ENCODE measurements at regions not wholly inside any gene's neighbourhood (a gene's known extent, or its start where the extent isn't known, plus 50 kb on each side); places are given as distances from the start of the nearest gene placed in this dataset.
"Not testable (repeated sequence)": the region's sequence is repeated elsewhere in the genome, so short reads cannot be mapped to it uniquely, and the experiment has no call there.

DNA sequence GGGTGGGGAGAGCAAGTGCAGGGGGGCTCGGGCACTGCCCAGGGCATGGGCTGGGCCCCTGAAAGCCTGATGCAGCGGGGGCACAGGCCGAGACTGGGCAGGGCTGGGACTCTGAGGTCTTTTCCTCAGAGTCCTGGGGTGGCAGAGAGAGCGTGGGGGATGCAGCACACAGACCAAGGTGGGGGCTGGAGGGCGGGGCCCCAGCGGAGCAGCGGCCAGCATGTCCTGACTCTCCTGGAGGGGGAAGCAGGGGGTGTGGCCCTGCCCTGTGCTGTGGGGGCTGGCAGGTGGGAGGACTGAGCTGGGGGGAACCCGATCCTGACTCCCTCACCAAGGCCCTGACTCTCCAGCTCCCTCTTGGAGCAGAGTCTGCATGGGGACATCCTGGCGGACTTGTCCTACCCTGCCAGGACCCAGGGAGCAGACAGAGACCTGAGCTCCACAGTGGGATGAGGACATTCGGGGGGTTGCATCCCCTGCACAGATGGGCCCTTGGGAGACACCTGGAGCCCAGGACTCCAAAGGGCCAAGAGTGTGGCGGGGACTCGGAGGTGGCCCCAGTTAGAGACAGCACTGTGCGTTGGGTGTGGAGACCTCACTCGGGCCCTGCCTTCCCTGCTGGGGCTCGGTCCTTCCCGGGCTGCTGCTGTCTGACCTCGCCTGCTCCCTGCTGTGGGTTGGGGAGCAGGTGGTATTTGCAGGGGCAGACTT is 326.1 kb downstream of the TMEM121 start:
- DNase-seq: no peak

DNA sequence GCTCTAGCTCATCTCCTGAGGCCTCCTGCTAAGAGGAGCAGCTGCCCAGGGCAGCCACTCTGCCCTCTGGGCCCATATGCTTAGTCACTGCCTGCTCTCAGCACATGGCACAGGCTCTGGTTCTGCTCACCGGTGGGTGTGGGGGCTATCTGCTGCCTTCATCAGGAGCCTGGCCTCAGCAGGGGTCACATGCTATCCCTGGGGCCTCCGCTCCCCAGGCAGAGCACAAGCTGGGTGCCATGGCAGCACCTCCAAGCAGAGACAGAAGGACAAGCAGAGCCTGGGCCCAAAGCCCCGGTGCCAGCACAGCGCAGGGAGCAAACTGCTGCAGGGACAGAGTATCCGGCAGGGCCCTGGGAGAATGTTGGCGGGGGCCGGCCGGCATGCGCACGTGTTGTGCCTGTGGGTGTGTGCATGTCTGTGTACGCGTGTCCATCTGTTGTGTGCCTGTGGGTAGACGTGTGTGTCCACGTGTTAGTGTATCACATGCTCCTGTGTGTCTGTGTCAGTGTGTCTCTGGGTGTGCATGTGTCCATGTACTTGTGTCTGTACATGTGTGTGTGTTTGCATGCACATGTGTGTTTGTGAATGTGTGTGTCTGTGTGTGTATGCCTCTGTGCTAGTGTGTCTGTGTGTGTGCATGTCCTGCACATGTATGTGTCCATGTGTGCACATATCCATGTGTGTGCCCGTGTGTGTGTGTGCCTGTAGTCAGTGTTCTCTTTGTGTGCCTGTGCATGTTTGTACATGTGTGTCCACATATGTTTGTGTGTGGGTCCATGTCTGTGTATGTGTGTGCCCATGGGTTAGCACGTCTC is 326.9 kb downstream of the TMEM121 start:
- no peak for DNase-seq

DNA sequence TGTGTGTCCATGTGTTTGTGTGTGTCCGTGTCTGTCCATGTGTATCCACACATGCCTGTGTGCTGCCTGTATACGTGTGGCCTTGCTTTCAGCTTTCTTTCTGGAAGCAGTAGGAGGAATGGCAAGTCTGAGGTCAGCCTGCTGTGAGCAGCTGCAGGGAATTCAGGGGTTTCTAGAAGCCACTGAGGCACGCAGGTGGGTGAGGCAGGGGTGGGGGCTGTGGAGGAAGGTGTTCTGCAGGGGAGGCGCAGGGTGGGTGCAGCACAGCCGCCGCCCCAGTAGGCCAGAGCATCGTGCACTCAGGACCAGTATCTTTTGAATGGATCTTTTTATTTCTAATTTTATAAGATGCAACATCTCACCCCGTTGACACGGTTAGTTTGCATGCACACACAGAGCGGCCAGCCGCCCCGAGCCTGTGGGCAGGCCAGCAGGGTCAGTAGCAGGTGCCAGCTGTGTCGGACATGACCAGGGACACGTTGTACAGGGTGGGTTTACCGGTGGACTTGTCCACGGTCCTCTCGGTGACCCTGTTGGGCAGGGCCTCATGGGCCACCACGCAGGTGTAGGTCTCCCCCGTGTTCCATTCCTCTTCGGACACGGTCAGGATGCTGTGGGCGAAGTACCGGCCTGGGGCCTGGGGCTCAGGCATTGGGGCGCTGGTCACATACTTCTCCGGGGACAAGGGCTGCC is 327.7 kb downstream of the TMEM121 start:
- no peak for DNase-seq

DNA sequence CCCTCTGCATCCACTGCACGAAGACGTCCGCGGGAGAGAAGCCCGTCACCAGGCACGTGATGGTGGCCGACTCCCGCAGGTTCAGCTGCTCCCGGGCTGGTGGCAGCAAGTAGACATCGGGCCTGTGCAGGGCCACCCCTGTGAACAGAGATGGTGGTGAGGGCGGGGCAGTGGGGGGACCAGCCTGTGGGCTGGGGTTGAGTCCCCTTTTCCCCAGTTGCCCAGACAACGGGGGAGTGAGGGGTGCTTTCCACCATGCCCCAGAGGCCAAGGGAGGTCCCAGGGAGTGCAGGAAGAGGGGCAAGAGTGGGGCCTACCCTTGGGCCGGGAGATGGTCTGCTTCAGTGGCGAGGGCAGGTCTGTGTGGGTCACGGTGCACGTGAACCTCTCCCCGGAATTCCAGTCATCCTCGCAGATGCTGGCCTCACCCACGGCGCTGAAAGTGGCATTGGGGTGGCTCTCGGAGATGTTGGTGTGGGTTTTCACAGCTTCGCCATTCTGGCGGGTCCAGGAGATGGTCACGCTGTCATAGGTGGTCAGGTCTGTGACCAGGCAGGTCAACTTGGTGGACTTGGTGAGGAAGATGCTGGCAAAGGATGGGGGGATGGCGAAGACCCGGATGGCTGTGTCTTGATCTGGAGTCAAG is 328.3 kb downstream of the TMEM121 start:
- DNase-seq: no peak

DNA sequence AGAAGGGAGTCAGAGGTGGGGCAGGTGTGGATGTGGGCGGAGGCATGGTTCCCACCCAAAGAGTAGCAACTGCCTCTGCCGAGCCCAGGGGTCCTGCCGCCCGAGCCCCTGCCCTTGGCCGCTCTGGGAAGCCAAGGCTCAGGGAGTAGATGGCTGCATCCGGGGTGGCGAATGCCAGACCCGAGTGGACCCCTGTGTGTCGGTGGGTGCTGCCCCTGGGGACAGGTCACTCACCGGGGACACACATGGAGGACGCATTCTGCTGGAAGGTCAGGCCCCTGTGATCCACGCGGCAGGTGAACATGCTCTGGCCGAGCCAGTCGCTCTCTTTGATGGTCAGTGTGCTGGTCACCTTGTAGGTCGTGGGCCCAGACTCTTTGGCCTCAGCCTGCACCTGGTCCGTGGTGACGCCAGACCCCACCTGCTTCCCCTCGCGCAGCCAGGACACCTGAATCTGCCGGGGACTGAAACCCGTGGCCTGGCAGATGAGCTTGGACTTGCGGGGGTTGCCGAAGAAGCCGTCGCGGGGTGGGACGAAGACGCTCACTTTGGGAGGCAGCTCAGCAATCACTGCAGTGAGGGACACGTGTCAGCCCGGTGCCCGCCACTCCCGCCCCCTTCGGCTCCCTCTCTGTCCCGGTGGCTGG is 329.0 kb downstream of the TMEM121 start:
- DNase-seq: no peak

DNA sequence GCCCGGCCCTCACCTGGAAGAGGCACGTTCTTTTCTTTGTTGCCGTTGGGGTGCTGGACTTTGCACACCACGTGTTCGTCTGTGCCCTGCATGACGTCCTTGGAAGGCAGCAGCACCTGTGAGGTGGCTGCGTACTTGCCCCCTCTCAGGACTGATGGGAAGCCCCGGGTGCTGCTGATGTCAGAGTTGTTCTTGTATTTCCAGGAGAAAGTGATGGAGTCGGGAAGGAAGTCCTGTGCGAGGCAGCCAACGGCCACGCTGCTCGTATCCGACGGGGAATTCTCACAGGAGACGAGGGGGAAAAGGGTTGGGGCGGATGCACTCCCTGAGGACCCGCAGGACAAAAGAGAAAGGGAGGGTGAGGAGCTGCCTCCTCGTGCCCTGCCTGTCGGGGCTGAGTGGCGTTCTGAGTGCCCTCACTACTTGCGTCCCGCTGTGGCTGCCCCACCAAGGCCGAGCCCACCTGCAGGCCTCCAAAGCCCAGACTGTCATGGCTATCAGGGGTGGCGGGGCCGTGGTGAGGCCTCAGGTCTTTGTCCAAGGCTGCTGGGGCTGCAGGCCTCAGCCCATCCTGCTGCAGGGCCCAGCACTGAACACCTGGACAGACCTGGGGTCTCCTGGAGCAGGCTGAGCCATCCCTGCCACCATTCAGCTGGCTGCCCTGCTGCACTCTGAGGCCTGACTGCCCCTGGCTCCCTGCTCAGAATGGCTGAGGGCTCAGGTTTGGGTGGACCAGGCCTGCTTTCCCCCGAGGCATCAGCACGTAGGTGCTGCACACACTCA is 329.7 kb downstream of the TMEM121 start:
- no peak for DNase-seq

DNA sequence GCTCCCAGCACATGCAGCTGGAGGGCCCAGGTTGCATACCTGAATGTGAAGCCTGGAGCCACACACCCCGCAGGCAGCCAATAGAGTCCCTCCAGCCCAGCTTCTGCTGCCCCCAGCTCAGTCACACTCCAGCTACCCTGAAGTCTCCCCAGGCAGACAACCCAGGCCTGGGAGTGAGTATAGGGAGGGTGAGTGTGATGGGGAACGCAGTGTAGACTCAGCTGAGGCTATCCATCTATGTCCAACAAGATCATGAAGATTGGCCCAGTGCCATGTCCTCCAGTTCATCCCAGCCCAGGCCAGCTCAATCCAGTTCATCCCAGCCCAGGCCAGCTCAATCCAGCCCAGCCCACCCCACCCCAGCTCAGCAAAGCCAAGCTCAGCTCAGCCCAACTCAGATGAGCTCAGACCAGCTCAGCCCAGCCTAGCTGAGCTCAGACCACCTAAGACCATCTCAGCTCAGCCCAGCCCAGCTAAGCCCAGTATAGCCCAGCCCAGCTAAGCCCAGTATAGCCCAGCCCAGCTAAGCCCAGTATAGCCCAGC is 330.4 kb downstream of the TMEM121 start:
- DNase-seq: no peak

DNA sequence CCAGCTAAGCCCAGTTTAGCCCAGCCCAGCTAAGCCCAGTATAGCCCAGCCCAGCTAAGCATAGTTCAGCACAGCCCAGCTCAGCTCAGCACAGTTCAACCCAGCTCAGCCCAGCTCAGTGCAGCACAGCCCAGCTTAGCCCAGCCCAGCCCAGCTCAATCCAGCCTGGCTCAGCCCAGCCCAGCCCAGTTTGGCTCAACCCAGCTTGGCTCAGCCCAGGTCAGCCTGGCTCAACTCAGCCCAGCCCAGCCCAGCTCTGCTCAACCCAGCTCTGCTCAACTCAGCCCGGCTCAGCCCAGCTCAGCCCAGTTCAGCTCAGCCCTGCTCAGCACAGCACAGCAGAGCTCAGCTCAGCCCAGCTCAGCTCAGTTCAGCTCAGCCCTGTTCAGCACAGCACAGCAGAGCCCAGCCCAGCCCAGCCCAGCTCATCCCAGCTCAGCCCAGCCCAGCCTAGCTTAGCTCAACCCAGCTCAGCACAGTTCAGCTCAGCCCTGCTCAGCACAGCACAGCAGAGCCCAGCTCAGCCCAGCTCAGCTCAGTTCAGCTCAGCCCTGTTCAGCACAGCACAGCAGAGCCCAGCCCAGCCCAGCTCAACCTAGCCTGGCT is 330.9 kb downstream of the TMEM121 start:
- no peak for DNase-seq

DNA sequence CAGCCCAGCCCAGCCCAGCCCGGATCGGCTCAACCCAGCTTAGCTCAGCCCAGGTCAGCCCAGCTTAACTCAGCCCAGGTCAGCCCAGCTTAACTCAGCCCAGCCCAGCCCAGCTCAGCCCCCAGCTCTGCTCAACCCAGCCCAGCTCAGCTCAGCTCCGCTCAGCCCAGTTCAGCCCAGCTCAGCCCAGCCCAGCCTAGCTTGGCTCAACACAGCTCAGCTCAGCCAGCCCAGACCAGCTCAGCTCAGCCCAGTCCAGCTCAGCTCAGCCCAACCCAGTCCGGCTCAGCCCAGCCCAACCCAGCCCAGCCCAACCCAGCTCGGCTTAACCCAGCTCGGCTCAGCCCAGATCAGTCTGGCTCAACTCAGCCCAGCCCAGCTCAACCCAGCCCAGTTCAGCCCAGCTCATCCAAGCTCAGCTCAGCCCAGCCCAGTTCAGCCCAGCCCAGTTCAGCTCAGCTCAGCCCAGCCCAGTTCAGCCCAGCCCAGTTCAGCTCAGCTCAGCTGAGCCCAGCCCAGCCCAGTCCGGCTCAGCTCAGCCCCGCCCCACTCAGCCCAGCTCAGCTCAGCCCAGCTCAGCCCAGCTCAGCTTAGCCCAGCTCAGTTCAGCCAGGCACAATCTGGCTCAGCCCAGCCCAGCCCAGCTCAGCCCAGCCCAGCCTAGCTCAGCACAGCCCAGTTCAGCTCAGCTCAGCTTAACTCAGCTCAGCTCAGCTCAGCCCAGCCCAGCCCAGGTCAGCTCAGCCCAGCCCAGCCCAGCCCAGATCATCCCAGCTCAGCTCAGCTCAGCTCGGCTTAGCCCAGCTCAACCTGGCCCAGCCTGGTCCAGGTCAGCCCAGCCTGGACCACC is 331.7 kb downstream of the TMEM121 start:
- no peak for DNase-seq

DNA sequence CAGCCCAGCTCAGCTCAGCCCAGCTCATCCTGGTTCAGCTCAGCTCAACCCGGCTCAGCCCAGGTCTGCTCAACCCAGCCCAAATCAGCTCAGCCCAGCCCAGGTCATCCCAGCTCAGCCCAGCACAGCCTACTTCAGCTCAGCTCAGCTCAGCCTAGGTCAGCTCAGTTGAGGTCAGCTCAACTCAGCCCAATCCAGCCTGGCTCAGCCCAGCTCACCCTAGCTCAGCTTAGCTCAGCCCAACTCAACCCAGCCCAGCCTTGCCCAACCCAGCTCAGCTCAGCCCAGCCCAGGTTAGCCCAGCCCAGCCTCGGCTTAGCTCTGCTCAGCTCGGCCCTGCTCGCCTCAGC is 332.3 kb downstream of the TMEM121 start:
- no peak for DNase-seq

DNA sequence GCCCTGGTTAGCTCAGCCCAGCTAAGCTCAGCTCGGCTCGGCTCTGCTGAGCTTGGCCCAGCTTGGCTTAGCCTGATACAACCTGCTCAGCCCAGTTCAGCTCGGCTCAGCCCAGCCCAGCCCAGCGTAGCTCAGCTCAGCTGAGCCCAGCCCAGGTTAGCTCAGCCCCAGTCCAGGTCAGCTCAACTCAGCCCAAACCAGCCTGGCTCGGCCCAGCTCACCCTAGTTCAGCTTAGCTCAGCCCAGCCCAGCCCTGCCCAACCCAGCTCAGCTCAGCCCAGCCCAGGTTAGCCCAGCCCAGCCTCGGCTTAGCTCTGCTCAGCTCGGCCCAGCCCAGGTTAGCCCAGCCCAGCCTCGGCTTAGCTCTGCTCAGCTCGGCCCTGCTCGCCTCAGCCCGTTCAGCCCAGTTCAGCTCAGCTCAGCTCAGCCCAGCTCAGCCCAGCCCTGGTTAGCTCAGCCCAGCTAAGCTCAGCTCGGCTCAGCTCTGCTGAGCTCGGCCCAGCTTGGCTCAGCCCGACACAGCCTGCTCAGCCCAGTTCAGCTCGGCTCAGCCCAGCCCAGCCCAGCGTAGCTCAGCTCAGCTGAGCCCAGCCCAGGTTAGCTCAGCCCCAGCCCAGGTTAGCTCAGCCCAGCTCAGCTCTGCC is 332.8 kb downstream of the TMEM121 start:
- DNase-seq: not testable (repeated sequence)

DNA sequence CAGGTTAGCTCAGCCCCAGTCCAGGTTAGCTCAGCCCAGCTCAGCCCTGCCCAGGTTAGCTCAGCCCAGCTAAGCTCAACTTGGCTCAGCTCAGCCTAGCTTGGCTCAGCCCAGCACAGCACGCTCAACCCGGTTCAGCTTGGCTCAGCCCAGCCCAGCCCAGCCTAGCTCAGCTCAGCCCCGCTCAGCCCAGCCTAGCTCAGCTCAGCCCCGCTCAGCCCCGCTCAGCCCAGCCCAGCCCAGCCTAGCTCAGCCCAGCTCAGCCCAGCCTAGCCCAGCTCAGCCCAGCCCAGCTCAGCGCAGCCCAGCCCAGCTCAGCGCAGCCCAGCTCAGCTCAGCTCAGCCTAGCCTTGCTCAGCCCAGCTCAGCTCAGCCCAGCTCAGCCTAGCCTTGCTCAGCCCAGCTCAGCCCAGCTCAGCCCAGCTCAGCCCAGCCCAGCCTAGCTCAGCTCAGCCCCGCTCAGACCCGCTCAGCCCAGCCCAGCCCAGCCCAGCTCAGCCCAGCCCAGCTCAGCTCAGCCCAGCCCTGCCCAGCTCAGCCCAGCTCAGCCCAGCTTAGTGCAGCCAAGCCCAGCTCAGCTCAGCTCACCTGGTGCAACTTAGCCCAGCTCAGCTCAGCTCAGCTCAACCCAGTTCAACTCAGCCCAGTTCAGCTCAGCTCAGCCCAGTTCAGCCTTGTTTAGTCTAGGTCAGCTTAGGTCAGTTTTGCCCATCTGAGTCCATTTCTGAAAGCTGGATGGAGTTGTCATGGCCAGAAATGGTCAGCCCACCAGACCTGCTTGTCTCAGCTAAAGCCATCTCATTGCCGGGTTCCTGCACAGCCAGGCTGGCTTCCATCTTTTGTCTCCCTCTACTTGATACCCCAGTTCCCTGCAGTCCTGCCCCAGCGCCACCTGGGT is 333.6 kb downstream of the TMEM121 start:
- DNase-seq: no peak

DNA sequence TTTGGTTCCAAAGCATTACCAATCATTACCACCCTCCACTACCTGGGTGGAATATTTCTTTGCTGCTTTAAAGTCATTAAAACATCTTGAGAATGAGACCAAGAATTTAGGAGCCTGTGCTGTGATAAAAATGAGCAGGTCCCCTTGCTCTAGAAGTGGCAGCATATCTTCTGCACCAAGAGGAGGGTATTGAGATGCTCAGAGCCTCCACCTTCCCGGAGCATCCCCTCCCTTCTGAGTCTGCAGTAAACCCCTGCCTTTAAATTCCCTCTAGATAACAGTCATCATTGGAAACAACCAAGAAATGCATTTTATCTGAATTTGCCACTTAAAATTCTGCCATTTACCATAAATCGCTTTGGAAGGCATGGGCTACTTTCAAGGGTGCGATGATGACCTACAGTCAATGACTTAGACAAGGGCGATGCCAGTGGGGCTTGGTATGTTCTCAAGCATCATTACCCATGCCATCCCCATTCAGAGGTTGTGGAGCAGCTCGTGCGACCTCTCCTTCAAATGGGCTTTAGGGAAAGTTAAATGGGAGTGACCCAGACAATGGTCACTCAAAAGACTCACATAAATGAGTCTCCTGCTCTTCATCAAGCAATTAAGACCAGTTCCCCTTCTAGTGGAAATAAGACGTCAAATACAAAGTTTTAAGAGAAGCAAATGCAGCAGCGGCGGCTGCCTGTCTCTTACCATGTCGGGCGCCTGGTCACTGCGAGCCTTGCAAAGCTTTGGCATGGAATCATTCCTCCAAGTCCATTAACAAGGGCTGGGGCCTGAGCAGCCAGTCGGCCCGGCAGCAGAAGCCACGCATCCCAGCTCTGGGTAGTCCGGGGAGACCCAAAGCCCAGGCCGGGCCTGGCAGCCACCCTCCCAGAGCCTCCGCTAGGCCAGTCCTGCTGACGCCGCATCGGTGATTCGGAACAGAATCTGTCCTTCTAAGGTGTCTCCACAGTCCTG is 334.5 kb downstream of the TMEM121 start:
- DNase-seq: no peak

DNA sequence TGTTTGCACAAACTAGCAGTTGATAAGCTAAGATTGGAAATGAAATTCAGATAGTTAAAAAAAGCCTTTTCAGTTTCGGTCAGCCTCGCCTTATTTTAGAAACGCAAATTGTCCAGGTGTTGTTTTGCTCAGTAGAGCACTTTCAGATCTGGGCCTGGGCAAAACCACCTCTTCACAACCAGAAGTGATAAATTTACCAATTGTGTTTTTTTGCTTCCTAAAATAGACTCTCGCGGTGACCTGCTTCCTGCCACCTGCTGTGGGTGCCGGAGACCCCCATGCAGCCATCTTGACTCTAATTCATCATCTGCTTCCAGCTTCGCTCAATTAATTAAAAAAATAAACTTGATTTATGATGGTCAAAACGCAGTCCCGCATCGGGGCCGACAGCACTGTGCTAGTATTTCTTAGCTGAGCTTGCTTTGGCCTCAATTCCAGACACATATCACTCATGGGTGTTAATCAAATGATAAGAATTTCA is 335.6 kb downstream of the TMEM121 start:
- DNase-seq: no peak

DNA sequence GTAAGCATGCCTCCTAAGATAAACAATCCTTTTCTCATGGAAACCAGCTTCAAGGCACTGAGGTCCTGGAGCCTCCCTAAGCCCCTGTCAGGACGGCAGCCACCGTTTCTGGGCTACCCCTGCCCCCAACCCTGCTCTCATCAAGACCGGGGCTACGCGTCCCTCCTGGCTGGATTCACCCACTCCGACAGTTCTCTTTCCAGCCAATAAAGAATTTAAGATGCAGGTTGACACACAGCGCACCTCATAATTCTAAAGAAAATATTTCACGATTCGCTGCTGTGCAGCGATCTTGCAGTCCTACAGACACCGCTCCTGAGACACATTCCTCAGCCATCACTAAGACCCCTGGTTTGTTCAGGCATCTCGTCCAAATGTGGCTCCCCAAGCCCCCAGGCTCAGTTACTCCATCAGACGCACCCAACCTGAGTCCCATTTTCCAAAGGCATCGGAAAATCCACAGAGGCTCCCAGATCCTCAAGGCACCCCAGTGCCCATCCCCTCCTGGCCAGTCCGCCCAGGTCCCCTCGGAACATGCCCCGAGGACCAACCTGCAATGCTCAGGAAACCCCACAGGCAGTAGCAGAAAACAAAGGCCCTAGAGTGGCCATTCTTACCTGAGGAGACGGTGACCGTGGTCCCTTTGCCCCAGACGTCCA is 336.3 kb downstream of the TMEM121 start:
- DNase-seq: no peak

DNA sequence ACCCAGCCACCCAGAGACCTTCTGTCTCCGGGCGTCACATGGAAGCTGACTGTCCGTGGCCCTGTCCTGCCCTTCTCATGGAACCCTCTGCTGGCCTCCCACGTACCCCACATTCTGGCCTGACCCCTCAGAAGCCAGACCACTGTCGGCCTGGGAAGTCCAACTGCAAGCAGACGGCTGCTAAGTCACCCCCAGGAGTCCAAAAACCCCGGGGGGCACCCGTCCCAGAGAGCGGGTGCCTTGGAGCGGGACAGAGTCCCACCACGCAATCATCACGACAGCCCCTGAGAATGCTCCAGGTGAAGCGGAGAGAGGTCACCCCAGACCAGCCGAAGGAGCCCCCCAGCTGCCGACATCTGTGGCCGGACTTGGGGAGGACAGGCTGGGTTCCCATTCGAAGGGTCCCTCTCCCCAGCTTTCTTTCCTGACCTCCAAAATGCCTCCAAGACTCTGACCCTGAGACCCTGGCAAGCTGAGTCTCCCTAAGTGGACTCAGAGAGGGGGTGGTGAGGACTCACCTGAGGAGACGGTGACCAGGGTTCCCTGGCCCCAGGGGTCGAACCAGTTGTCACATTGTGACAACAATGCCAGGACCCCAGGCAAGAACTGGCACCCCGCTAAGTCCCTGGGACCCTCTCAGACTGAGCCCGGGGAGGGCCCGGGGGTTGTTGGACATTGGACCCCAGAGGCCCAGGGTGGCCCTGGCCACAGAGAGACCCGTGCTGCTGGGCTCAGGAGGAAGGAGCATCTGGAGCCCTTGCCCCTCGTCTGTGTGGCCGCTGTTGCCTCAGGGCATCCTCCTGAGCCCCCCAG is 337.1 kb downstream of the TMEM121 start:
- DNase-seq: no peak

Data from stimulated activated CD4-positive, alpha-beta T cell treated with anti-CD3 and anti-CD28 coated beads, Interleukin-2, amount 100 ng/mL, for 48 hours (primary cell).